Smooth muscle cell (in vitro differentiated cells): ENCODE measurements at regions not wholly inside any gene's neighbourhood (a gene's known extent, or its start where the extent isn't known, plus 50 kb on each side); places are given as distances from the start of the nearest gene placed in this dataset.

Experiments
- DNase-seq: peaks from one replicate; lab custom pipeline; 2025; ENCODE audit not compliant: unreplicated experiment; lab: John Stamatoyannopoulos, UW
- H2AFZ ChIP-seq: fragments of 200-600 bp; sonication (generic); 2 replicates; pipeline ENCODE4 v1.6.0; 2016; ENCODE audit warnings: antibody characterized with exemption, low read depth, mild to moderate bottlenecking
- H3F3A ChIP-seq: fragments of 200-600 bp; sonication (generic); 2 replicates; pipeline ENCODE4 v1.6.0; 2017; ENCODE audit warnings: antibody characterized with exemption, low read depth
- H3K27ac ChIP-seq: fragments of 200-600 bp; sonication (generic); 2 replicates; pipeline ENCODE4 v1.5.1; 2016; ENCODE audit warnings: low read depth, mild to moderate bottlenecking
- H3K27me3 ChIP-seq: fragments of 200-600 bp; sonication (generic); 2 replicates; pipeline ENCODE4 v1.6.1; 2016; ENCODE audit warnings: low read depth, mild to moderate bottlenecking
- H3K36me3 ChIP-seq: fragments of 200-600 bp; sonication (generic); 2 replicates; pipeline ENCODE4 v1.5.1; 2016; ENCODE audit warnings: low read depth
- H3K4me1 ChIP-seq: fragments of 200-600 bp; sonication (generic); 2 replicates; pipeline ENCODE4 v1.5.1; 2016; ENCODE audit warnings: low read depth
- H3K4me2 ChIP-seq: fragments of 200-600 bp; sonication (generic); 2 replicates; pipeline ENCODE4 v1.6.0; 2016; ENCODE audit warnings: mild to moderate bottlenecking
- H3K4me3 ChIP-seq: fragments of 200-600 bp; sonication (generic); 2 replicates; pipeline ENCODE4 v1.5.1; 2016; ENCODE audit warnings: mild to moderate bottlenecking
- H3K79me2 ChIP-seq: fragments of 200-600 bp; sonication (generic); 2 replicates; pipeline ENCODE4 v1.6.0; 2016; ENCODE audit warnings: low read depth, mild to moderate bottlenecking
- H3K9ac ChIP-seq: fragments of 200-600 bp; sonication (generic); 2 replicates; pipeline ENCODE4 v1.6.0; 2016; ENCODE audit warnings: low read depth
- H3K9me3 ChIP-seq: fragments of 200-600 bp; sonication (generic); replicated peaks from 2 replicates; pipeline ENCODE4 v1.5.1; 2016; ENCODE audit warnings: low read depth
- H4K20me1 ChIP-seq: fragments of 200-600 bp; sonication (generic); 2 replicates; pipeline ENCODE4 v1.6.0; 2016; ENCODE audit warnings: low read depth
- CTCF ChIP-seq: fragments of 200-600 bp; sonication (generic); IDR thresholded peaks from 2 replicates; pipeline ENCODE4 v1.5.1; 2017; ENCODE audit warnings: borderline replicate concordance, mild to moderate bottlenecking, antibody characterized with exemption; ENCODE audit not compliant: insufficient read depth, poor library complexity, severe bottlenecking
- WGBS: methylation state at CpG from one replicate; pipeline ENCODE4 v1.1.7; 2016; ENCODE audit warnings: low lambda C conversion rate; 5-methylcytosine and 5-hydroxymethylcytosine counted together

- no peaks in the 10 kb centered on the region for H4K20me1 ChIP-seq
- H2AFZ ChIP-seq: no peak overlapping the region
- no peak overlapping the region for H3K4me3 ChIP-seq
- WGBS: 57% methylated on average over 1 of the region's 1 CpG
- H3K4me2 ChIP-seq: no peak overlapping the region
- peaks cover 7% of the 10 kb centered on the region for H3K27me3 ChIP-seq
- H3F3A ChIP-seq: no peaks in the 10 kb centered on the region
- no peak for TF ChIP-seq CTCF
- H3K36me3 ChIP-seq: no peaks in the 10 kb centered on the region
- DNase-seq: no peak
- H3K4me1 ChIP-seq: no peaks in the 10 kb centered on the region
- no peak overlapping the region for H3K9ac ChIP-seq
- no peaks in the 10 kb centered on the region for H3K9me3 ChIP-seq
- no peaks in the 10 kb centered on the region for H3K79me2 ChIP-seq
- H3K27ac ChIP-seq: no peak overlapping the region
Observed at GRCh38 chr10:9010093-9010492, 955.6 kb downstream of the GATA3 start.

GRCh38 chr10:9010931-9011670, 956.6 kb downstream of the GATA3 start:
- Histone ChIP-seq H3K4me1 (no peaks in the 10 kb centered on the region), H3K27me3 (peaks cover 5% of the 10 kb centered on the region), H3K36me3 (no peaks in the 10 kb centered on the region), H2AFZ (no peak overlapping the region), H3K27ac (no peak overlapping the region), H3K4me2 (no peak overlapping the region), H3K9me3 (no peaks in the 10 kb centered on the region), H3F3A (no peaks in the 10 kb centered on the region), H4K20me1 (no peaks in the 10 kb centered on the region), H3K79me2 (no peaks in the 10 kb centered on the region), H3K9ac (no peak overlapping the region), H3K4me3 (no peak overlapping the region)
- TF ChIP-seq CTCF: no peak
- DNase-seq: no peak
- WGBS: 76% methylated on average over 5 of the region's 5 CpGs

GRCh38 chr10:9012312-9012711, 957.8 kb downstream of the GATA3 start:
- DNase-seq: no peak
- H2AFZ ChIP-seq: no peak overlapping the region
- H3K9me3 ChIP-seq: no peaks in the 10 kb centered on the region
- H3K27me3 ChIP-seq: no peaks in the 10 kb centered on the region
- H4K20me1 ChIP-seq: no peaks in the 10 kb centered on the region
- no peak for TF ChIP-seq CTCF
- 45% methylated on average over 1 of the region's 1 CpG for WGBS
- H3K4me2 ChIP-seq: peak overlapping the region; percentile 1
- no peaks in the 10 kb centered on the region for H3K4me1 ChIP-seq
- no peaks in the 10 kb centered on the region for H3K79me2 ChIP-seq
- H3F3A ChIP-seq: no peaks in the 10 kb centered on the region
- H3K9ac ChIP-seq: no peak overlapping the region
- no peak overlapping the region for H3K4me3 ChIP-seq
- no peak overlapping the region for H3K27ac ChIP-seq
- H3K36me3 ChIP-seq: no peaks in the 10 kb centered on the region

GRCh38 chr10:9015005-9015404, 960.5 kb downstream of the GATA3 start:
- no peak for TF ChIP-seq CTCF
- Histone ChIP-seq H2AFZ (no peak overlapping the region), H3K36me3 (no peaks in the 10 kb centered on the region), H3K27me3 (no peaks in the 10 kb centered on the region), H3F3A (no peaks in the 10 kb centered on the region), H3K4me2 (no peak overlapping the region), H3K4me3 (no peak overlapping the region), H3K79me2 (no peaks in the 10 kb centered on the region), H3K27ac (no peak overlapping the region), H4K20me1 (no peaks in the 10 kb centered on the region), H3K9me3 (no peaks in the 10 kb centered on the region), H3K9ac (no peak overlapping the region), H3K4me1 (no peaks in the 10 kb centered on the region)
- no peak for DNase-seq
- WGBS: 64% methylated on average over 2 of the region's 2 CpGs
